B cell (primary cell): ENCODE measurements at regions not wholly inside any gene's neighbourhood (a gene's known extent, or its start where the extent isn't known, plus 50 kb on each side); places are given as distances from the start of the nearest gene placed in this dataset.

Source experiments
- ATAC-seq: fragments of 200-7000 bp; cut with Tn5 transposase; one replicate; pipeline ENCODE4 v1.10.0; 2021; ENCODE audit warnings: low read depth, mild to moderate bottlenecking, moderate number of reproducible peaks, moderate library complexity
- CTCF ChIA-PET: fragments of 350-600 bp; sonication (Branson Sonifier 250); formaldehyde crosslinking; loops from one replicate; lab custom pipeline; 2021; ENCODE audit warnings: antibody characterized with exemption, inconsistent platforms; lab: Charles Lee
- POLR2A ChIA-PET: fragments of 350-600 bp; sonication (Branson Sonifier 250); formaldehyde crosslinking; loops from one replicate; lab custom pipeline; 2021; ENCODE audit warnings: antibody characterized with exemption; lab: Charles Lee
- DNase-seq: peaks from one replicate; pipeline ENCODE4 v3.0.0; 2013
- H2AFZ ChIP-seq: 2 replicates; pipeline ENCODE4 v1.6.1; 2012; ENCODE audit warnings: mild to moderate bottlenecking, low read depth, low read length; ENCODE audit not compliant: insufficient read depth, poor library complexity, severe bottlenecking
- H3K27ac ChIP-seq, 2 donors: 1 replicate in 1 of 2; 2 replicates in 1 of 2; pipeline ENCODE4 v1.5.1; 2012 to 2013; ENCODE audit warnings: low read length in 2 of 2, mild to moderate bottlenecking in 2 of 2, moderate library complexity in 1 of 2
- H3K27me3 ChIP-seq, 4 experiments: fragments of 200-600 bp in 1 of 4; sonication (generic) in 1 of 4; replicated peaks in 1 of 4; 1 replicate in 2 of 4; 2 replicates in 2 of 4; pipeline versions ENCODE4 v1.6.1 to v1.7.0; 2013 to 2016; ENCODE audit warnings: low read length in 3 of 4, mild to moderate bottlenecking in 2 of 4, mixed read lengths in 1 of 4, moderate library complexity in 1 of 4; ENCODE audit not compliant: insufficient read depth in 4 of 4, control insufficient read depth in 3 of 4; ENCODE audit errors: control extremely low read depth in 1 of 4
- H3K36me3 ChIP-seq, 2 experiments: replicated peaks in 1 of 2; 1 replicate in 1 of 2; 2 replicates in 1 of 2; pipeline versions ENCODE4 v1.6.1 to v1.7.1; 2013; ENCODE audit warnings: low read length in 1 of 2; ENCODE audit not compliant: insufficient read depth in 2 of 2, control insufficient read depth in 1 of 2; ENCODE audit errors: control extremely low read depth in 1 of 2, extremely low read depth in 1 of 2
- H3K4me1 ChIP-seq, 2 donors: fragments of 200-600 bp in 1 of 2; sonication (generic) in 1 of 2; 1 replicate in 1 of 2; 2 replicates in 1 of 2; pipeline versions ENCODE4 v1.5.1 to v1.6.1; 2013 to 2017; ENCODE audit warnings: low read length in 2 of 2; ENCODE audit not compliant: control insufficient read depth in 2 of 2, insufficient read depth in 2 of 2
- H3K4me2 ChIP-seq: replicated peaks from 2 replicates; pipeline ENCODE3; 2012; ENCODE audit warnings: mild to moderate bottlenecking, low read depth, low read length; ENCODE audit not compliant: poor library complexity, severe bottlenecking
- H3K4me3 ChIP-seq, 5 experiments: fragments of 200-600 bp in 1 of 5; sonication (generic) in 1 of 5; 1 replicate in 3 of 5; 2 replicates in 2 of 5; pipeline versions ENCODE4 v1.5.1 to v1.7.0; 2011 to 2016; ENCODE audit warnings: low read length in 4 of 5, mild to moderate bottlenecking in 4 of 5, low read depth in 2 of 5, control low read depth in 1 of 5, moderate library complexity in 1 of 5; ENCODE audit not compliant: insufficient read depth in 1 of 5; ENCODE audit errors: control extremely low read depth in 1 of 5, extremely low read depth in 1 of 5
- H3K79me2 ChIP-seq: fragments of 200-600 bp; sonication (generic); one replicate; pipeline ENCODE4 v1.6.0; 2016; ENCODE audit warnings: low read length; ENCODE audit not compliant: control insufficient read depth, insufficient read depth
- H3K9ac ChIP-seq: fragments of 200-600 bp; sonication (generic); 2 replicates; pipeline ENCODE4 v1.6.1; 2017; ENCODE audit warnings: mild to moderate bottlenecking, low read length, moderate library complexity
- H3K9me3 ChIP-seq, 3 donors: one replicate each; pipeline versions ENCODE4 v1.6.1 to v1.7.1; 2013; ENCODE audit warnings: low read length in 2 of 3; ENCODE audit not compliant: control insufficient read depth in 2 of 3, insufficient read depth in 1 of 3; ENCODE audit errors: control extremely low read depth in 1 of 3
- H4K20me1 ChIP-seq: 2 replicates; pipeline ENCODE4 v1.6.0; 2012; ENCODE audit warnings: mild to moderate bottlenecking, low read length; ENCODE audit not compliant: insufficient read depth, control insufficient read depth, poor library complexity, severe bottlenecking
- H3K27ac Mint-ChIP-seq: one replicate; pipeline ENCODE4 v1.8.0; 2021; ENCODE audit warnings: mixed read lengths
- H3K27me3 Mint-ChIP-seq: one replicate; pipeline ENCODE4 v1.8.0; 2021; ENCODE audit warnings: mixed read lengths
- H3K4me1 Mint-ChIP-seq: one replicate; pipeline ENCODE4 v1.8.0; 2021; ENCODE audit warnings: mixed read lengths
- H3K4me3 Mint-ChIP-seq: one replicate; pipeline ENCODE4 v1.8.0; 2021; ENCODE audit warnings: mixed read lengths
- H3K9me3 Mint-ChIP-seq: one replicate; pipeline ENCODE4 v1.8.0; 2022; ENCODE audit warnings: mixed read lengths; ENCODE audit not compliant: insufficient read depth
- EZH2 ChIP-seq: IDR thresholded peaks from 2 replicates; pipeline ENCODE4 v1.6.1; 2012; ENCODE audit warnings: borderline replicate concordance, low read depth, mild to moderate bottlenecking, moderate library complexity, low read length; ENCODE audit not compliant: insufficient read depth, poor library complexity, severe bottlenecking
- WGBS: methylation state at CpG from one replicate; pipeline ENCODE4 v1.1.5; 2013; ENCODE audit warnings: missing lambda C conversion rate; ENCODE audit not compliant: insufficient coverage; 5-methylcytosine and 5-hydroxymethylcytosine counted together
- intact Hi-C: fragments of 100-400 bp; cut with micrococcal nuclease; formaldehyde crosslinking; loops from one replicate; pipeline ENCODE4 v1.10.0; 2022
- TF ChIP-seq, protein P1 (sequence below): fragments of 200-600 bp; IDR thresholded peaks from one replicate; pipeline ENCODE4 v1.8.0; 2022; ENCODE audit warnings: antibody characterized with exemption, mild to moderate bottlenecking

GRCh38 chr5:2143088-2143487 is 260.4 kb upstream of the IRX4 start:
- Histone ChIP-seq H3K79me2 (no peaks in the 10 kb centered on the region), H3K4me3 (no peak overlapping the region), H3K9ac (no peak overlapping the region), H4K20me1 (no peaks in the 10 kb centered on the region), H3K4me1 (no peaks in the 10 kb centered on the region), H3K36me3 (no peaks in the 10 kb centered on the region), H3K27me3 (peaks cover 0 to 3% (median 0%) of the 10 kb centered on the region in 4 experiments), H3K4me2 (no peak overlapping the region), H3K27ac (no peak overlapping the region), H3K9me3 (peaks cover 0 to 29% (median 0%) of the 10 kb centered on the region in 3 donors), H2AFZ (no peak overlapping the region)
- Mint-ChIP-seq H3K4me3 (no peak overlapping the region), H3K27ac (no peak overlapping the region), H3K9me3 (no peaks in the 10 kb centered on the region), H3K4me1 (no peaks in the 10 kb centered on the region), H3K27me3 (no peaks in the 10 kb centered on the region)
- WGBS = 98% methylated on average over 6 of the region's 11 CpGs
- POLR2A ChIA-PET = no interaction called here
- intact Hi-C loops = no loop called here
- CTCF ChIA-PET = interaction anchor here (1.3 kb wide), 1 partner anchor 9 kb away, joined by 4 read pairs; no protein-coding TSS in a partner anchor
- DNase-seq = no peak
- no peak for TF ChIP-seq EZH2
- ATAC-seq = no peak

DNA sequence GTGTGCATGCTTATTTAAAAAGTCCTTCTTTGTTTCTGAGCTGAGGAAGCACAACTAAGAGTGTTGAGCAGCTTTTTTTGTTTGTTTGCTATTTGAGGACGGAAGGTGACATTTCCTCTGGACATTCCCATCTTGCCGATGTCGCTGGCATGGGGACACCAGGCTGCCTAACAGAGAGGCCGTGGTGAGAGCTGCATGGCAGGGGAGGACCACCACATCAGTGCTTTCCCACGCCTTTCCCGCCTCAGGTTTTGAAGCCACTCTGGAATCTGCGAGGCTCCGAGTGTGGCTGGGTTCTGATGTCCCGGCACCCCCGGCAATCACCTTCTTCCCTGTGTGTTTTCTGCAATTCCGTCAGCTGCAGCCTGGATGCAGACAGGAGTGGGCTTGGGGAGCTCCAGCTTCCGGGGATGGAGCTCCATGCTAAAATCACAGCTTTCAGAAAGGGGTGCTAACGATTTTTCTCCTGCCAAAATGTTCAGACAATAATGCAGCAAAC is 259.8 kb upstream of the IRX4 start:
- Histone ChIP-seq H3K9ac (no peak overlapping the region), H3K4me2 (no peak overlapping the region), H3K9me3 (peaks cover 0 to 24% (median 0%) of the 10 kb centered on the region in 3 donors), H3K4me1 (no peaks in the 10 kb centered on the region), H2AFZ (no peak overlapping the region), H4K20me1 (no peaks in the 10 kb centered on the region), H3K36me3 (no peaks in the 10 kb centered on the region), H3K4me3 (no peak overlapping the region), H3K27ac (no peak overlapping the region), H3K79me2 (no peaks in the 10 kb centered on the region), H3K27me3 (peaks cover 0 to 3% (median 0%) of the 10 kb centered on the region in 4 experiments)
- Mint-ChIP-seq H3K27me3 (no peaks in the 10 kb centered on the region), H3K4me1 (no peaks in the 10 kb centered on the region), H3K27ac (no peak overlapping the region), H3K4me3 (no peak overlapping the region), H3K9me3 (no peaks in the 10 kb centered on the region)
- ChIA-PET CTCF (interaction anchor here (0.6 to 1.3 kb wide), 2 partner anchors 9 to 90 kb away, joined by 3 to 4 read pairs; no protein-coding TSS in a partner anchor), POLR2A (no interaction called here)
- intact Hi-C loops = no loop called here
- 67% methylated on average over 13 of the region's 13 CpGs for WGBS
- DNase-seq (no peak), ATAC-seq (no peak)
- TF ChIP-seq, protein P1, sequence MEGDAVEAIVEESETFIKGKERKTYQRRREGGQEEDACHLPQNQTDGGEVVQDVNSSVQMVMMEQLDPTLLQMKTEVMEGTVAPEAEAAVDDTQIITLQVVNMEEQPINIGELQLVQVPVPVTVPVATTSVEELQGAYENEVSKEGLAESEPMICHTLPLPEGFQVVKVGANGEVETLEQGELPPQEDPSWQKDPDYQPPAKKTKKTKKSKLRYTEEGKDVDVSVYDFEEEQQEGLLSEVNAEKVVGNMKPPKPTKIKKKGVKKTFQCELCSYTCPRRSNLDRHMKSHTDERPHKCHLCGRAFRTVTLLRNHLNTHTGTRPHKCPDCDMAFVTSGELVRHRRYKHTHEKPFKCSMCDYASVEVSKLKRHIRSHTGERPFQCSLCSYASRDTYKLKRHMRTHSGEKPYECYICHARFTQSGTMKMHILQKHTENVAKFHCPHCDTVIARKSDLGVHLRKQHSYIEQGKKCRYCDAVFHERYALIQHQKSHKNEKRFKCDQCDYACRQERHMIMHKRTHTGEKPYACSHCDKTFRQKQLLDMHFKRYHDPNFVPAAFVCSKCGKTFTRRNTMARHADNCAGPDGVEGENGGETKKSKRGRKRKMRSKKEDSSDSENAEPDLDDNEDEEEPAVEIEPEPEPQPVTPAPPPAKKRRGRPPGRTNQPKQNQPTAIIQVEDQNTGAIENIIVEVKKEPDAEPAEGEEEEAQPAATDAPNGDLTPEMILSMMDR = no peak
- TF ChIP-seq EZH2 = no peak
